ENCODE measurements at regions not wholly inside any gene's neighbourhood (a gene's known extent, or its start where the extent isn't known, plus 50 kb on each side); places are given as distances from the start of the nearest gene placed in this dataset.

GRCh38 chr3:127113571-127113891, 79.4 kb upstream of the PRR23E start (continued):
- TF ChIP-seq HHEX (CRISPR knock-in tag; IDR thresholded peaks at IDR 0.05) = peak; percentile 96
- TF ChIP-seq ZMYM2 (CRISPR knock-in tag; IDR thresholded peaks at IDR 0.05) = no peak
- TF ChIP-seq PLSCR1 (CRISPR knock-in tag; IDR thresholded peaks at IDR 0.05; ENCODE audit: borderline replicate concordance) = no peak
- TF ChIP-seq IKZF5 (CRISPR knock-in tag; IDR thresholded peaks at IDR 0.05) = no peak
- TF ChIP-seq ZHX2 (IDR thresholded peaks at IDR 0.05; ENCODE audit: low read depth) = no peak
- TF ChIP-seq ZHX2 (CRISPR knock-in tag; IDR thresholded peaks at IDR 0.05; ENCODE audit: borderline replicate concordance) = no peak
- 0 out of 2 replicates have a peak, but pooled peaks have one; percentile 35 for TF ChIP-seq TGIF2 (CRISPR knock-in tag; IDR thresholded peaks at IDR 0.05)
- TF ChIP-seq SOX6 (IDR thresholded peaks at IDR 0.05) = no peak
- peak; percentile 95 for TF ChIP-seq SOX6 (CRISPR knock-in tag; IDR thresholded peaks at IDR 0.05)
- peak; percentile 94 for TF ChIP-seq ZBTB37 (CRISPR knock-in tag; IDR thresholded peaks at IDR 0.05)
- TF ChIP-seq ATF1 (CRISPR knock-in tag; IDR thresholded peaks at IDR 0.05) = 0 out of 2 replicates have a peak, but pooled peaks have one; percentile 17
- TF ChIP-seq REXO4 (CRISPR knock-in tag; IDR thresholded peaks at IDR 0.05; ENCODE audit: borderline replicate concordance) = no peak
- 0 out of 2 replicates have a peak, but pooled peaks have one; percentile 17 for TF ChIP-seq ZBTB25 (CRISPR knock-in tag; IDR thresholded peaks at IDR 0.05)
- TF ChIP-seq GRHL1 (CRISPR knock-in tag; conservative IDR thresholded peaks at IDR 0.05) = no peak
- no peak for TF ChIP-seq ZBTB43 (CRISPR knock-in tag; conservative IDR thresholded peaks at IDR 0.05)
- TF ChIP-seq ZNF430 (CRISPR knock-in tag; IDR thresholded peaks at IDR 0.05) = no peak
- no peak for TF ChIP-seq ZNF282 (IDR thresholded peaks at IDR 0.05; ENCODE audit: partially characterized antibody)
- no peak for TF ChIP-seq FIP1L1 (IDR thresholded peaks at IDR 0.05; ENCODE audit: borderline replicate concordance, insufficient read depth, low read depth, low read length)
